ENCODE measurements at regions not wholly inside any gene's neighbourhood (a gene's known extent, or its start where the extent isn't known, plus 50 kb on each side); places are given as distances from the start of the nearest gene placed in this dataset.

GRCh38 chr17:14580499-14580898, 279.6 kb downstream of the HS3ST3B1 start:
- TF ChIP-seq ATF3 (IDR thresholded peaks at IDR 0.05): no peak
- H3K4me2 ChIP-seq (ENCODE audit: low read length): no peak overlapping the region
- ChIA-PET POLR2A (no interaction called here), CTCF (no interaction called here), RAD21 (ENCODE audit: low non-redundant PET in 1 of 2, low total read pairs in 2 of 2, uncharacterized antibody in 2 of 2, unreplicated experiment in 2 of 2) (no interaction called here)
- H3K79me2 ChIP-seq (ENCODE audit: insufficient read depth, low read length): no peaks in the 10 kb centered on the region
- BruUV-seq (replicated peaks): no TSS peak
- H3K4me3 ChIP-seq (replicated peaks in 1 of 2; ENCODE audit: low read depth in 1 of 2, low read length in 2 of 2): no peak overlapping the region
- no peaks in the 10 kb centered on the region for H3K4me1 ChIP-seq (ENCODE audit: control insufficient read depth in 1 of 2, insufficient read depth in 2 of 2, low read length in 2 of 2)
- no peaks in the 10 kb centered on the region for H3K36me3 ChIP-seq (ENCODE audit: control insufficient read depth in 1 of 2, insufficient read depth in 2 of 2, low read length in 2 of 2)
- H4K20me1 ChIP-seq (ENCODE audit: insufficient read depth): no peaks in the 10 kb centered on the region
- H2AFZ ChIP-seq (ENCODE audit: low read depth, low read length, poor library complexity, severe bottlenecking): no peak overlapping the region
- H3K9me2 ChIP-seq (ENCODE audit: insufficient read depth): no peaks in the 10 kb centered on the region
- H3K9ac ChIP-seq (ENCODE audit: low read length): no peak overlapping the region
- peaks cover 0 to 4% of the 10 kb centered on the region in 2 experiments; a peak in 1 of 4 replicates for H3K9me3 ChIP-seq (ENCODE audit: control insufficient read depth in 1 of 2, insufficient read depth in 1 of 2, low read depth in 1 of 2, low read length in 2 of 2)
- intact Hi-C loops (cut with micrococcal nuclease): no loop called here
- H3K27me3 ChIP-seq (ENCODE audit: insufficient read depth, low read length): no peaks in the 10 kb centered on the region
- ATAC-seq (no peak), DNase-seq (ENCODE audit: low read depth, low spot score) (no peak)
- H3K27ac ChIP-seq (ENCODE audit: low read depth, low read length): no peak overlapping the region

DNA sequence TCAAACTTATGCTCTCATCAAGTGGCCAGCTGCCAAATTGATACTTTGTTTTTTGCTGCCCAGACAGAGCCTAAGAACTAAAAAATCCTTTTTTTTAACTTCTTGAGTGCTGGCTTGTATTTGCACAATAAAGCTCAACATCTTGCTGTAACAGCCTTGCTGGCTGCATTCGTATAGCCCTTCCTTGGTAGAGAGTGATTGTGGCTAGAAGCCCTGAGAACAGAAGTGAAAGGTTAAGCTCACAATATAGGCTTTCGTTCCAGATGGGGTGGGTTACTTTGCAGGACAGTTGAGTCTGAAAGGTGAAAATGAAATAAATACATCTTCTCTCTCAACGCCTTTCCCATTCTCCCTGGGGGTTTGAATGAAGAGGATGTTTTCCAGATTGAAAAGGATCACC, 278.8 kb downstream of the HS3ST3B1 start:
- BruUV-seq (replicated peaks): no TSS peak
- Histone ChIP-seq H3K9me2 (ENCODE audit: insufficient read depth) (no peaks in the 10 kb centered on the region), H3K4me3 (replicated peaks in 1 of 2; ENCODE audit: low read depth in 1 of 2, low read length in 2 of 2) (no peak overlapping the region), H3K79me2 (ENCODE audit: insufficient read depth, low read length) (no peaks in the 10 kb centered on the region), H4K20me1 (ENCODE audit: insufficient read depth) (no peaks in the 10 kb centered on the region), H3K27ac (ENCODE audit: low read depth, low read length) (no peak overlapping the region), H2AFZ (ENCODE audit: low read depth, low read length, poor library complexity, severe bottlenecking) (no peak overlapping the region), H3K4me1 (ENCODE audit: control insufficient read depth in 1 of 2, insufficient read depth in 2 of 2, low read length in 2 of 2) (no peaks in the 10 kb centered on the region), H3K4me2 (ENCODE audit: low read length) (no peak overlapping the region), H3K9me3 (ENCODE audit: control insufficient read depth in 1 of 2, insufficient read depth in 1 of 2, low read depth in 1 of 2, low read length in 2 of 2) (peaks cover 0 to 4% of the 10 kb centered on the region in 2 experiments; a peak in 1 of 4 replicates), H3K36me3 (ENCODE audit: control insufficient read depth in 1 of 2, insufficient read depth in 2 of 2, low read length in 2 of 2) (no peaks in the 10 kb centered on the region), H3K27me3 (ENCODE audit: insufficient read depth, low read length) (no peaks in the 10 kb centered on the region), H3K9ac (ENCODE audit: low read length) (no peak overlapping the region)
- ATAC-seq: no peak
- TF ChIP-seq SRF (IDR thresholded peaks at IDR 0.05; ENCODE audit: low read depth) (no peak), JUND (IDR thresholded peaks at IDR 0.05) (no peak)
- intact Hi-C loops (cut with micrococcal nuclease): no loop called here
- DNase-seq (ENCODE audit: low read depth, low spot score): no peak
- POLR2A ChIA-PET: no interaction called here
- CTCF ChIA-PET: no interaction called here
- RAD21 ChIA-PET (ENCODE audit: low non-redundant PET in 1 of 2, low total read pairs in 2 of 2, uncharacterized antibody in 2 of 2, unreplicated experiment in 2 of 2): no interaction called here

- DNase-seq (ENCODE audit: low read depth, low spot score): no peak
- no peak overlapping the region for H3K27ac ChIP-seq (ENCODE audit: low read depth, low read length)
- ChIA-PET RAD21 (ENCODE audit: low non-redundant PET in 1 of 2, low total read pairs in 2 of 2, uncharacterized antibody in 2 of 2, unreplicated experiment in 2 of 2) (no interaction called here), POLR2A (no interaction called here), CTCF (no interaction called here)
- BruUV-seq (replicated peaks): no TSS peak
- no peaks in the 10 kb centered on the region for H3K36me3 ChIP-seq (ENCODE audit: control insufficient read depth in 1 of 2, insufficient read depth in 2 of 2, low read length in 2 of 2)
- H3K4me2 ChIP-seq (ENCODE audit: low read length): no peak overlapping the region
- no peak overlapping the region for H3K9ac ChIP-seq (ENCODE audit: low read length)
- no peaks in the 10 kb centered on the region for H3K9me2 ChIP-seq (ENCODE audit: insufficient read depth)
- ATAC-seq: no peak
- H2AFZ ChIP-seq (ENCODE audit: low read depth, low read length, poor library complexity, severe bottlenecking): no peak overlapping the region
- no peak overlapping the region for H3K4me3 ChIP-seq (replicated peaks in 1 of 2; ENCODE audit: low read depth in 1 of 2, low read length in 2 of 2)
- H4K20me1 ChIP-seq (ENCODE audit: insufficient read depth): no peaks in the 10 kb centered on the region
- intact Hi-C loops (cut with micrococcal nuclease): no loop called here
- no peaks in the 10 kb centered on the region for H3K4me1 ChIP-seq (ENCODE audit: control insufficient read depth in 1 of 2, insufficient read depth in 2 of 2, low read length in 2 of 2)
- no peaks in the 10 kb centered on the region for H3K27me3 ChIP-seq (ENCODE audit: insufficient read depth, low read length)
- peaks cover 0 to 4% of the 10 kb centered on the region in 2 experiments; a peak in 1 of 4 replicates for H3K9me3 ChIP-seq (ENCODE audit: control insufficient read depth in 1 of 2, insufficient read depth in 1 of 2, low read depth in 1 of 2, low read length in 2 of 2)
- no peaks in the 10 kb centered on the region for H3K79me2 ChIP-seq (ENCODE audit: insufficient read depth, low read length)
- TF ChIP-seq ELF1 (IDR thresholded peaks at IDR 0.05; ENCODE audit: borderline replicate concordance, low read depth) (no peak), EZH2 (IDR thresholded peaks at IDR 0.05) (no peak), TCF7L2 (IDR thresholded peaks at IDR 0.05; ENCODE audit: borderline replicate concordance, extremely low read depth, insufficient read depth, insufficient read length) (no peak), ATF3 (IDR thresholded peaks at IDR 0.05) (no peak), CTCF (IDR thresholded peaks at IDR 0.05 in 2 of 3, conservative IDR thresholded peaks at IDR 0.05 in 1 of 3; ENCODE audit: borderline replicate concordance in 1 of 3, insufficient read depth in 1 of 3, low read depth in 2 of 3, low read length in 2 of 3) (no peak)
These were observed 274.6 kb downstream of the HS3ST3B1 start for GRCh38 chr17:14575471-14575953.
